ENCODE measurements at regions not wholly inside any gene's neighbourhood (a gene's known extent, or its start where the extent isn't known, plus 50 kb on each side); places are given as distances from the start of the nearest gene placed in this dataset.

DNA sequence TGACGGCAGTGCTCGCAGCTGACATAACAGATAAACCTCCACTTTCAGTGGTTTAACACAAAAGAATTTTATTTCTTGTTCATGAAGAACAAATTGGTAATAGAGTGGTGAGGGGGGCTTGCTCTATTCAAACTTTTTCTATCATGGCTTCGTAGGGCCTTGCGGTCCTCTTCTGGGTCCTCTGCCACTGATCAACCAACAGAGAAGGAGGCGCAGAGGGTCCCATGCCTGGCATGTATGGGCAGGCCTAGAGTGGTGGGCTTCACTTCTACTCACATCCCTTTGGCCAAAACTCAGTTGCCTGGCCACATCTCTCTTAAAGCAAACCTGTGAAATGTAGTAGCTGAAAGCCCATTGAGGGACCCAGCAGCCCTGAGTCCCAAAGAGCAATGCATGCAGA lies 460.5 kb downstream of the SIPA1L2 start (continued):
- TF ChIP-seq, protein P1, sequence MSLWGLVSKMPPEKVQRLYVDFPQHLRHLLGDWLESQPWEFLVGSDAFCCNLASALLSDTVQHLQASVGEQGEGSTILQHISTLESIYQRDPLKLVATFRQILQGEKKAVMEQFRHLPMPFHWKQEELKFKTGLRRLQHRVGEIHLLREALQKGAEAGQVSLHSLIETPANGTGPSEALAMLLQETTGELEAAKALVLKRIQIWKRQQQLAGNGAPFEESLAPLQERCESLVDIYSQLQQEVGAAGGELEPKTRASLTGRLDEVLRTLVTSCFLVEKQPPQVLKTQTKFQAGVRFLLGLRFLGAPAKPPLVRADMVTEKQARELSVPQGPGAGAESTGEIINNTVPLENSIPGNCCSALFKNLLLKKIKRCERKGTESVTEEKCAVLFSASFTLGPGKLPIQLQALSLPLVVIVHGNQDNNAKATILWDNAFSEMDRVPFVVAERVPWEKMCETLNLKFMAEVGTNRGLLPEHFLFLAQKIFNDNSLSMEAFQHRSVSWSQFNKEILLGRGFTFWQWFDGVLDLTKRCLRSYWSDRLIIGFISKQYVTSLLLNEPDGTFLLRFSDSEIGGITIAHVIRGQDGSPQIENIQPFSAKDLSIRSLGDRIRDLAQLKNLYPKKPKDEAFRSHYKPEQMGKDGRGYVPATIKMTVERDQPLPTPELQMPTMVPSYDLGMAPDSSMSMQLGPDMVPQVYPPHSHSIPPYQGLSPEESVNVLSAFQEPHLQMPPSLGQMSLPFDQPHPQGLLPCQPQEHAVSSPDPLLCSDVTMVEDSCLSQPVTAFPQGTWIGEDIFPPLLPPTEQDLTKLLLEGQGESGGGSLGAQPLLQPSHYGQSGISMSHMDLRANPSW (CRISPR knock-in tag; conservative IDR thresholded peaks at IDR 0.05; ENCODE audit: low read depth) = no peak
- TF ChIP-seq, protein P2, sequence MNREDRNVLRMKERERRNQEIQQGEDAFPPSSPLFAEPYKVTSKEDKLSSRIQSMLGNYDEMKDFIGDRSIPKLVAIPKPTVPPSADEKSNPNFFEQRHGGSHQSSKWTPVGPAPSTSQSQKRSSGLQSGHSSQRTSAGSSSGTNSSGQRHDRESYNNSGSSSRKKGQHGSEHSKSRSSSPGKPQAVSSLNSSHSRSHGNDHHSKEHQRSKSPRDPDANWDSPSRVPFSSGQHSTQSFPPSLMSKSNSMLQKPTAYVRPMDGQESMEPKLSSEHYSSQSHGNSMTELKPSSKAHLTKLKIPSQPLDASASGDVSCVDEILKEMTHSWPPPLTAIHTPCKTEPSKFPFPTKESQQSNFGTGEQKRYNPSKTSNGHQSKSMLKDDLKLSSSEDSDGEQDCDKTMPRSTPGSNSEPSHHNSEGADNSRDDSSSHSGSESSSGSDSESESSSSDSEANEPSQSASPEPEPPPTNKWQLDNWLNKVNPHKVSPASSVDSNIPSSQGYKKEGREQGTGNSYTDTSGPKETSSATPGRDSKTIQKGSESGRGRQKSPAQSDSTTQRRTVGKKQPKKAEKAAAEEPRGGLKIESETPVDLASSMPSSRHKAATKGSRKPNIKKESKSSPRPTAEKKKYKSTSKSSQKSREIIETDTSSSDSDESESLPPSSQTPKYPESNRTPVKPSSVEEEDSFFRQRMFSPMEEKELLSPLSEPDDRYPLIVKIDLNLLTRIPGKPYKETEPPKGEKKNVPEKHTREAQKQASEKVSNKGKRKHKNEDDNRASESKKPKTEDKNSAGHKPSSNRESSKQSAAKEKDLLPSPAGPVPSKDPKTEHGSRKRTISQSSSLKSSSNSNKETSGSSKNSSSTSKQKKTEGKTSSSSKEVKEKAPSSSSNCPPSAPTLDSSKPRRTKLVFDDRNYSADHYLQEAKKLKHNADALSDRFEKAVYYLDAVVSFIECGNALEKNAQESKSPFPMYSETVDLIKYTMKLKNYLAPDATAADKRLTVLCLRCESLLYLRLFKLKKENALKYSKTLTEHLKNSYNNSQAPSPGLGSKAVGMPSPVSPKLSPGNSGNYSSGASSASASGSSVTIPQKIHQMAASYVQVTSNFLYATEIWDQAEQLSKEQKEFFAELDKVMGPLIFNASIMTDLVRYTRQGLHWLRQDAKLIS (CRISPR knock-in tag; IDR thresholded peaks at IDR 0.05; ENCODE audit: borderline replicate concordance) = no peak
- no peak for TF ChIP-seq RORB (CRISPR knock-in tag; IDR thresholded peaks at IDR 0.05)
- no peak for TF ChIP-seq TEAD4 (CRISPR knock-in tag; IDR thresholded peaks at IDR 0.05)
- TF ChIP-seq ZBTB21 (CRISPR knock-in tag; IDR thresholded peaks at IDR 0.05; ENCODE audit: borderline replicate concordance) = no peak

DNA sequence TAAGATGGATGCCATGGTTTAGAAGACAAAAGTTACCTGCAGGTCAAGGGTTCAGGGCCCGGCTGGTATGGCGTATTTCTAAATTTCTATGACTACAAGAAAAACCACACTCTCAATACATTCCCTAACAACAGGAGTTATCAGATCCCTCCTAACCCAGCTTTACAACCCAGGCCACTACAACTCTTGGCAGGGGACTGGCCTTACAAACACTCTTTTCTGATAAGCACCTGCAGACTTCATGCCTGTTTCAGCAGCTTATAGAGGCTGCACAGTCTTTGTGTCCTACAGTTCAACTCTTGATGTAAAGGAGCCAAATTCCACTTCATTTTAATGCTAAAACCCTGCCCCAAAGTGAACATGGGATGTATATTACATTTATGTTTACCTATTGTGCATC lies 461.4 kb downstream of the SIPA1L2 start:
- POLR2A ChIA-PET = no interaction called here
- CTCF ChIA-PET = no interaction called here

DNA sequence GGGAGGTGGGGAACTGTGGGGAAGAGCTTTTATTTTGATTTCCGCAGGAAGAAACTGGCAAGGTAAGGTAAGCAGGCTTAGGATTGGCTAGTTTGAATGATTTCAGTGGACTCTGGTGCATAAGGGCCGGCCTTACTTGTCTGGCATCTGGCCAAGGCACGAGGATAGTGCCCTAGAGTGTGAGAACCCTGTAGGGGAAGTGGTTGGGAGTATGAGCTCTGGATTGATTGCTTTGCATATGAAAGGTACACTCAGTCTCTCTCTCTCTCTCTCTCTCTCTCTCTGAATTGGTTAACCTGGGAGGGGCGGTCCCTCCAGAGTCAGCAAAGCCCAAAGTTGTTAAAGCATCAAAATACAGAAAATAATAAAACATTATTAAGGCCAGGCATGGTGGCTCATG lies 463.0 kb downstream of the SIPA1L2 start:
- no peaks in the 10 kb centered on the region; the same call in 1 of the 2 replicates for H3K27me3 Mint-ChIP-seq (ENCODE audit: low read depth)
- DNase-seq (ENCODE audit: low spot score) (peak; percentile 67), ATAC-seq (peak; percentile 99)
- peaks cover 55% of the 10 kb centered on the region for H3K36me3 Mint-ChIP-seq
- H3K9me3 Mint-ChIP-seq = peaks cover 4% of the 10 kb centered on the region; the same call in 1 of the 2 replicates
- H3K27ac Mint-ChIP-seq = no peak overlapping the region
- CTCF ChIA-PET = interaction anchor here (0.6 kb wide), 1 partner anchor 119 kb away, joined by 3 read pairs; no protein-coding TSS in a partner anchor
- peak; percentile 58; the same call in 1 of the 2 replicates for TF ChIP-seq MYBL2 (CRISPR knock-in tag; IDR thresholded peaks at IDR 0.05)
- no peak for TF ChIP-seq ETV6 (CRISPR knock-in tag; IDR thresholded peaks at IDR 0.05)
- no peak overlapping the region for H3K4me3 Mint-ChIP-seq
- POLR2A ChIA-PET = interaction anchor here (0.5 to 0.8 kb wide), 2 partner anchors 10 to 59 kb away, joined by 3 to 4 read pairs; no protein-coding TSS in a partner anchor
- peaks cover 18% of the 10 kb centered on the region for H3K4me1 Mint-ChIP-seq

More for the DNA sequence above, 461.4 kb downstream of the SIPA1L2 start:
- H3K4me3 Mint-ChIP-seq = no peak overlapping the region
- TF ChIP-seq, protein P3, sequence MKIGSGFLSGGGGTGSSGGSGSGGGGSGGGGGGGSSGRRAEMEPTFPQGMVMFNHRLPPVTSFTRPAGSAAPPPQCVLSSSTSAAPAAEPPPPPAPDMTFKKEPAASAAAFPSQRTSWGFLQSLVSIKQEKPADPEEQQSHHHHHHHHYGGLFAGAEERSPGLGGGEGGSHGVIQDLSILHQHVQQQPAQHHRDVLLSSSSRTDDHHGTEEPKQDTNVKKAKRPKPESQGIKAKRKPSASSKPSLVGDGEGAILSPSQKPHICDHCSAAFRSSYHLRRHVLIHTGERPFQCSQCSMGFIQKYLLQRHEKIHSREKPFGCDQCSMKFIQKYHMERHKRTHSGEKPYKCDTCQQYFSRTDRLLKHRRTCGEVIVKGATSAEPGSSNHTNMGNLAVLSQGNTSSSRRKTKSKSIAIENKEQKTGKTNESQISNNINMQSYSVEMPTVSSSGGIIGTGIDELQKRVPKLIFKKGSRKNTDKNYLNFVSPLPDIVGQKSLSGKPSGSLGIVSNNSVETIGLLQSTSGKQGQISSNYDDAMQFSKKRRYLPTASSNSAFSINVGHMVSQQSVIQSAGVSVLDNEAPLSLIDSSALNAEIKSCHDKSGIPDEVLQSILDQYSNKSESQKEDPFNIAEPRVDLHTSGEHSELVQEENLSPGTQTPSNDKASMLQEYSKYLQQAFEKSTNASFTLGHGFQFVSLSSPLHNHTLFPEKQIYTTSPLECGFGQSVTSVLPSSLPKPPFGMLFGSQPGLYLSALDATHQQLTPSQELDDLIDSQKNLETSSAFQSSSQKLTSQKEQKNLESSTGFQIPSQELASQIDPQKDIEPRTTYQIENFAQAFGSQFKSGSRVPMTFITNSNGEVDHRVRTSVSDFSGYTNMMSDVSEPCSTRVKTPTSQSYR (CRISPR knock-in tag; IDR thresholded peaks at IDR 0.05) = no peak
- TF ChIP-seq, protein P4, sequence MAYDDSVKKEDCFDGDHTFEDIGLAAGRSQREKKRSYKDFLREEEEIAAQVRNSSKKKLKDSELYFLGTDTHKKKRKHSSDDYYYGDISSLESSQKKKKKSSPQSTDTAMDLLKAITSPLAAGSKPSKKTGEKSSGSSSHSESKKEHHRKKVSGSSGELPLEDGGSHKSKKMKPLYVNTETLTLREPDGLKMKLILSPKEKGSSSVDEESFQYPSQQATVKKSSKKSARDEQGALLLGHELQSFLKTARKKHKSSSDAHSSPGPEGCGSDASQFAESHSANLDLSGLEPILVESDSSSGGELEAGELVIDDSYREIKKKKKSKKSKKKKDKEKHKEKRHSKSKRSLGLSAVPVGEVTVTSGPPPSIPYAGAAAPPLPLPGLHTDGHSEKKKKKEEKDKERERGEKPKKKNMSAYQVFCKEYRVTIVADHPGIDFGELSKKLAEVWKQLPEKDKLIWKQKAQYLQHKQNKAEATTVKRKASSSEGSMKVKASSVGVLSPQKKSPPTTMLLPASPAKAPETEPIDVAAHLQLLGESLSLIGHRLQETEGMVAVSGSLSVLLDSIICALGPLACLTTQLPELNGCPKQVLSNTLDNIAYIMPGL (CRISPR knock-in tag; IDR thresholded peaks at IDR 0.05) = no peak
- TF ChIP-seq ZBTB21 (CRISPR knock-in tag; IDR thresholded peaks at IDR 0.05; ENCODE audit: borderline replicate concordance) = no peak
- peaks cover 18% of the 10 kb centered on the region for H3K4me1 Mint-ChIP-seq
- H3K27me3 Mint-ChIP-seq (ENCODE audit: low read depth) = no peaks in the 10 kb centered on the region; the same call in 1 of the 2 replicates
- peaks cover 4% of the 10 kb centered on the region; the same call in 1 of the 2 replicates for H3K9me3 Mint-ChIP-seq
- H3K36me3 Mint-ChIP-seq = peaks cover 47% of the 10 kb centered on the region
- H3K27ac Mint-ChIP-seq = no peak overlapping the region
- DNase-seq (ENCODE audit: low spot score) (no peak), ATAC-seq (no peak)
